ENCODE measurements at regions not wholly inside any gene's neighbourhood (a gene's known extent, or its start where the extent isn't known, plus 50 kb on each side); places are given as distances from the start of the nearest gene placed in this dataset.
"Not testable (repeated sequence)": the region's sequence is repeated elsewhere in the genome, so short reads cannot be mapped to it uniquely, and the experiment has no call there.

DNA sequence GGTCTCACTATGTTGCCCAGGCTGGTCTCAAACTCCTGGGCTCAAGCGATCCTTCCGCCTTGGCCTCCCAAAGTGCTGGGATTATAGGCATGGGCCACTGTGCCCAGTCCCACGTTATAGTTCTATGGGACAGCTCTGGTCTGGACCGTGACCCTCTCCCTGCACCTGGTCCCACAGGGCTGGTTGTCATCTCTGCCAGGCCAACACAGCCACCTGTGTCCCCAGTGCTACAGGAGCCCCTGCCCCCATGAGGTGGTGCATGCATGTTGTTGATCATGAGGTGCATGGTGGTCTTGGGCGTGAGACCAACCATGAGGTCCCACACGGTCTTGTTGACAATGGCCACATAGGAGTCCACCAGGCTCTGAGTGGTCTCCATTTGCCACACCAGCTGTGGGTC lies 51.0 kb upstream of the UBE2Q2 start:
- not testable (repeated sequence) for DNase-seq, H3K4me1 Mint-ChIP-seq, ATAC-seq, H3K9me3 Mint-ChIP-seq, H3K4me3 Mint-ChIP-seq, H3K27ac Mint-ChIP-seq
- H3K27me3 Mint-ChIP-seq = peaks cover 36% of the 10 kb centered on the region

DNA sequence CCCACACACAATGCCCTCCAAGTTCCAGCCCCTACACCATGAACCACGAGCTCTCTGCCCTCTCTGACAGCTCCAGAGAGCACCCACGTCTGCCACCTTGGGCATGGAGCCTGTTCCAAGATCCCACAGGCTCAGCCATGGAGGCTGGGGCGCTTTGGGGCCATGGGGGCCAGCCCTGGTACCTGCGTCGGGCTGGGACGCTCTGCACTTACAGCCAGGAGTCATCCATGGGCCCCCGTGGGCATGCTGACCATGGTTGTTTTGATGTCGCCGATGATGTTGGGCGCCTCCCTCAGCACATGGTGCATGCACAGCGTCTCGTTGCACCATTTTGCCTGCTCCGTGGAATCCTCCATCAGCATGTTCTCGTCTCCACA lies 51.9 kb upstream of the UBE2Q2 start:
- Mint-ChIP-seq H3K4me1 (no peaks in the 10 kb centered on the region), H3K4me3 (no peak overlapping the region), H3K9me3 (no peaks in the 10 kb centered on the region), H3K27ac (no peak overlapping the region), H3K27me3 (peaks cover 31% of the 10 kb centered on the region)
- DNase-seq (no peak), ATAC-seq (no peak)

DNA sequence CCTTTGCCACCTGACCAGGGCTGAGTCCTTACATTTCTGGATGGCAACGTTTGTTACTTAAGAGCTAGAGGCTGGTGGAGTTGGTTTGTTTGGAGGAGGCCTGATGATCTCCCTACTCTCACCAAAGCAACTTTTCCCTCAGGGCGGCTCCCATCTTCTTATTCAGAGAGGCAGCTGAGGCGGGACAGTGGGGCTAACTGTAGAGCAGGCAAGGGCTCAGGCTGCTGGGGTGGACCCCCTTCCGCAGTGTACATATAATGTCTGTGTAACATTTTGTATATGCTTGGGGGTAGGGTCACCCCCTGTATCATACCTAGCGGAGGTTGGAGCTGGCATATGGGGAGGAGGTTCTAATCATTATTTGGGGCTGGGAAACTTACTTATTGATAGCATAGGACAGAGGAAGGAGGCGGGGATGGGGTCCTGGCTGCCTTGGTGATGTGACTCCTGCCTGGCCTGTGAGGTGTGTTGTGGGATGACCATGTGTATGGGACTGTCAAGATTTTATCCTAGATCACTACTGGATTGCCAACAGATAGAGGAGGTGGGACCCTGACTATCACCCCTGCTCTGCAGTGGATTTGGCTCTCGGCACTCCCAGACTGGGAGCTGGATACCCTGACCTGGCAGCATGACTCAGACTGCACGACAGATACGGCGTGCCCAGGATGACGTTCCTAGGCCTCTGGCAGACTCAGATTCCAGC lies 52.5 kb upstream of the UBE2Q2 start:
- Mint-ChIP-seq H3K4me3 (no peak overlapping the region), H3K27me3 (peaks cover 37% of the 10 kb centered on the region)
- no peak for DNase-seq

DNA sequence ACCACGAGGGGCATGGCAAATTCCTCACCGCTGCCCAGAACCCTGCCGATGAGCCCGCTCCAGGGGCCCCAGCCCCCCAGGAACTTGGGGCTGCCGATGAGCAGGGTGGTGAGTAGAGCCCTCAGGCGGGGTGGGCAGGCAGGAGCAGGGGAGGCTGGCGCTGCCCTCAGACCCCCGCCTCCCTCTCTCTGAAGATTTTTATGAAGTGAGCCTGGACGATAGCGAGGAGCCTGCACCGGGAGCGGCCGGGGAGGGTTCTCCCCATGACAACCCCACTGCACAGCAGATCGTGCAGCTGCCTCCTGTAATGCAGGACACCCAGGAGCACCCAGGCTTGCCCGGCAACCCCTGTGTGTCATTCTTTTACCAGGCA lies 56.7 kb upstream of the UBE2Q2 start:
- no peak overlapping the region for H3K27ac Mint-ChIP-seq
- DNase-seq (no peak), ATAC-seq (no peak)
- H3K4me1 Mint-ChIP-seq = no peaks in the 10 kb centered on the region
- H3K27me3 Mint-ChIP-seq = peaks cover 29% of the 10 kb centered on the region
- H3K9me3 Mint-ChIP-seq = no peaks in the 10 kb centered on the region
- no peak overlapping the region for H3K4me3 Mint-ChIP-seq

More for the DNA sequence above, 52.5 kb upstream of the UBE2Q2 start:
- Mint-ChIP-seq H3K4me1 (no peaks in the 10 kb centered on the region), H3K9me3 (no peaks in the 10 kb centered on the region), H3K27ac (no peak overlapping the region)
- no peak for ATAC-seq

DNA sequence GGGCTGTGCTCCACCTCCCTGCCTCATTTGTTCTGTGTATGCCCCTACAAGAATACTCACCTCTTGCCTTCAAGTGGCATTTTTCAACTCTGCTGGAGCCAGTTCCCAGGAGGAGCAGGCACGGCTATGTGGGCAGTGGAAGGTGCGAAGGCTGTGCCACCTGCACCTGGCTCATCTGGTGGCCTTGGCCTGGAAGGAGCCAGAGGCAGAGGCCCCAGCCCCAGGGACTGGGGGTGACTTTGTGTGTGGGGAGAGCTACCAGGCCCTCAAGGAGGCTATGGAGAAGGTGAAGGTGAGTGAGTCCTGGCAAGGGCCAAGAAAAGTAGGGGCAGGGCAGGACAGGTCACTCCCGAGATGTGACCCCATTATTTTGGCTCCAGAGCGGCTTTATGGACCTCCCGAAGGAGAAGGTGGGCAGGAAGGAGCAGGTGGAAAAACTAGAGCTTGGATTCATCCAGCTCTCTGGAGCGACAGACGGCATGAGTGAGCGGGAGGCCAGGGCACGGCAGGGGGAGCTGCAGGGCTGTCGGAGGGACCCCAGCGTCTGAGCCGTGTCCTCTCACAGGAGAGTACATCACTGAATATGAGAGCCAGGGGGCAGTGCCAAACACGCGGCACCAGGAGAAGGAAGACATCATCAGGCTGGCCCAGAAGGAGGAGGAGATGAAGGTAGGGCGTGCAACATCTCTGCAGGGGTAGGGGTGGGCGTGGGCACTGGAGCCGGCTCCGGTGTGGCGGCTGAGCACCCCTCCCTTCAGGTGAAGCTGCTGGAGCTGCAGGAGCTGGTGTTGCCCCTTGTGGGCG lies 57.3 kb upstream of the UBE2Q2 start:
- H3K4me1 Mint-ChIP-seq = no peaks in the 10 kb centered on the region
- peaks cover 33% of the 10 kb centered on the region for H3K27me3 Mint-ChIP-seq
- H3K4me3 Mint-ChIP-seq = no peak overlapping the region
- H3K27ac Mint-ChIP-seq = no peak overlapping the region
- no peaks in the 10 kb centered on the region for H3K9me3 Mint-ChIP-seq
- no peak for ATAC-seq
- no peak for DNase-seq

DNA sequence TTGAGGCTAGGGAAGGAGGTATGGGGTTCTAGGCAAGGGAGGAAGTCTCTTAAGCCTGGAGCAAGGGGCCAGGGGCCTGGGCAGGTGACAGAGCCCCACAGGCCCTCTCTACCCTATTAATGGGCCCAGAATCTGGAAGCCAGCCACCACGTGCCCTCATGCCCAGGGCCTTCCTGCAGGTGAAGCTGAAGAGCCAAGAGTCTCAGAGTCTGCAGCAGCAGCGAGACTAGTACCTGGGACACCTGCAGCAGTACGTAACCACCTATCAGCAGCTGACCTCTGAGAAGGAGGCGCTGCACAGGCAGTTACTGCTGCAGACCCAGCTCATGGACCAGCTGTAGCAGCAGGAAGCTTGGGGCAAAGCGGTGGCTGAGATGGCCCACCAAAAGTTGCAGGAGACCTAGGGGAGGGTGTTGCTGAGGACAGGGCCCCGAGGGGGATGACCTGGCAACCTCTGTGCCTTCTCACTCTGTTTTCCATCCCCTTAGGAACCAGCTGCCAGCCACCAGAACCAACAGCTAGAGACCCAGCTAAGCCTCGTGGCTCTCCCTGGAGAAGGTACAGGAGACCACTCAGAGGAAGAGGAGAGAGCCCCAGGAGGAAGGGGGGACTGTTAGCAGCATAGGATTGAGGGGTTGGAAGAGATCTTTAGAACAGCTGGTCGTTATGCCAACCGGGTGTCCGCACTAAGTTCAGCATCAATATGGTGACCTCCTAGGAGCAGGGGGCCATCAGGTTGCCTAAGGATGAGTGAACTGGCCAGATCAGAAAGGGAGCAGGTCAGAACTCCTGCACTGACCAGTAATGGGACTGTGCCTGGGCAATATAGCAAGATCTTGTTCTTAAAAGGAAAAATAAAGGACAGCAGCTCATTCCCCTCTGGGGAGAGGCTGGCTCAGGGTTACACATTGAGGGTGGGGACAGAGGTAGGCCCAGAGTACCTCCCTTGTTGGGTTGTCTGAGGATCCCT lies 58.5 kb upstream of the UBE2Q2 start:
- not testable (repeated sequence) for H3K27ac Mint-ChIP-seq, H3K9me3 Mint-ChIP-seq, H3K4me3 Mint-ChIP-seq, H3K4me1 Mint-ChIP-seq, DNase-seq, ATAC-seq
- peaks cover 39% of the 10 kb centered on the region for H3K27me3 Mint-ChIP-seq

DNA sequence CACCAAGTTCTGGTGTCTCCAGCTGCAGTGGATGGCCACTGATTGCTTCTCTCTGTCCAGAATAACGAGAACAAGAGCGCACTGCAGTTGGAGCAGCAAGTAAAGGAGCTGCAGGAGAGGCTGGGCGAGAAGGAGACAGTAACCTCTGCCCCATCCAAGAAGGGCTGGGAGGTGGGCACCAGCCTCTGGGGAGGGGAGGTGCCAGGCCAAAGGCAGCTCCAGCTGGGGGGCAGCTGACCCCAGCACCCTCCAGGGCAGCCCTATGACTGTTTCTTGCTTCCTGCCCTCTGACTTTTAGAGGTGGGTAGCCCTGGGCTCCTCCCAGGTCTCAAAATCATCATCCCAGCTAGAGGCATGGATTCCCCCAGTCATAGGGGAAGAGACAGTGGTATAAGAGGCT lies 59.7 kb upstream of the UBE2Q2 start:
- ATAC-seq, DNase-seq, H3K4me3 Mint-ChIP-seq, H3K9me3 Mint-ChIP-seq, H3K27ac Mint-ChIP-seq, H3K4me1 Mint-ChIP-seq: not testable (repeated sequence)
- peaks cover 48% of the 10 kb centered on the region for H3K27me3 Mint-ChIP-seq

DNA sequence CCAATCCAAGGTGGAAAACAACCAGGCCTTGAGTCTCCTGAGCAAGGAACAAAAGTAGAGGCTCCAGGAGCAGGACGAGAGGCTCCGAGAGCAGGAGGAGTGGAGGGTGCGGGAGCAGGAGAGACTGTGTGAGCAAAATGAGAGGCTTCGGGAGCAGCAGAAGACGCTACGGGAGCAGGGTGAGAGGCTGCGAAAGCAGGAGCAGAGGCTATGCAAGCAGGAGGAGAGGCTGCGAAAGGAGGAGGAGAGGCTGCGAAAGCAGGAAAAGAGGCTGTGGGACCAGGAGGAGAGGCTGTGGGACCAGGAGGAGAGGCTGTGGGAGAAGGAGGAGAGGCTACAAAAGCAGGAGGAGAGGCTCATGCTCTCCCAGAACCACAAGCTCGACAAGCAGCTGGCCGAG lies 60.3 kb upstream of the UBE2Q2 start:
- H3K4me1 Mint-ChIP-seq = no peaks in the 10 kb centered on the region
- no peak for DNase-seq
- H3K27me3 Mint-ChIP-seq = peaks cover 48% of the 10 kb centered on the region
- no peaks in the 10 kb centered on the region for H3K9me3 Mint-ChIP-seq
- H3K4me3 Mint-ChIP-seq = no peak overlapping the region
- H3K27ac Mint-ChIP-seq = peak overlapping the region; percentile 55 to 85
- ATAC-seq = no peak

DNA sequence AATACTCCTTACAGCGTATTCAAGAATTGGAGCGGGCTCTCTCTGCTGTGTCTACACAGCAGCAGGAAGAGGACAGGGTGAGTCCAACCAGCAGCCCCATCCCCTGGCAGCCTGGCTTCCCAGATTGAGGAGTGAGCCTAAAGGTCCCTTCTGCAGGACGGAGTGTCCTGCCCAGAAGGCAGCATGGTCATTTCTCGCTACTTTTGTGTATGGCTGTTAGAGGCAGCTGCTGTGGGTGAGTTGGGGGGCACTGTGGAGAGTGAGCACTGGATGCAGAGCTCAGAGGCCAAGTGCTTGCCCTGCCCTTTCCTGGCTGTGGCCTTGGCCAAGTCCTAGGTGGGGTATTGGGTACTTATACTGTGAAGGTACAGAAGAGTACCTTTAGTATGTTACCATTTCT lies 62.3 kb upstream of the UBE2Q2 start:
- not testable (repeated sequence) for H3K9me3 Mint-ChIP-seq, ATAC-seq, H3K4me3 Mint-ChIP-seq, H3K27ac Mint-ChIP-seq, DNase-seq
- Mint-ChIP-seq H3K27me3 (peaks cover 41% of the 10 kb centered on the region), H3K4me1 (peaks cover 14% of the 10 kb centered on the region)

DNA sequence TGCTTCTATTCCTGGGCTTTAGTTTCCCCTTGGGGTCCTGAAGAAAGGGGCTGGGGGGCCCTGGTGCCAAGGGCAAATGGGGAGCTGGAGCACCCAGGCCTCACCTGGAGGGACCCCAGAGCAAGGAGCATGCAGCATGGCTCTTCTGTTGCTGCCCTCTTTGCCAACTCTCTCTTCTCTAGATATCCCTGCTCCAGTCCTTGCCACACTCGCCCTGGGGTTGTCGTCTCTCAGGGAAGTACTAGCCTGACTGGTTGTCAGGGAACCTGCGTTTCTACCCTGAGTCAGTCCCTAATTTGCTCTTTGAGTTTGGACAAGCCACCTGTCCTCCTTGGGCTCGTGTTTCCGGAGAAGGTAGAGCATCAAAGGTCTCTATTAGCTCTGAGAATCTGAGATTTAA lies 63.7 kb upstream of the UBE2Q2 start:
- ATAC-seq (no peak), DNase-seq (no peak)
- Mint-ChIP-seq H3K9me3 (no peaks in the 10 kb centered on the region), H3K4me1 (peaks cover 19% of the 10 kb centered on the region), H3K27me3 (peaks cover 37% of the 10 kb centered on the region), H3K4me3 (no peak overlapping the region), H3K27ac (no peak overlapping the region)

DNA sequence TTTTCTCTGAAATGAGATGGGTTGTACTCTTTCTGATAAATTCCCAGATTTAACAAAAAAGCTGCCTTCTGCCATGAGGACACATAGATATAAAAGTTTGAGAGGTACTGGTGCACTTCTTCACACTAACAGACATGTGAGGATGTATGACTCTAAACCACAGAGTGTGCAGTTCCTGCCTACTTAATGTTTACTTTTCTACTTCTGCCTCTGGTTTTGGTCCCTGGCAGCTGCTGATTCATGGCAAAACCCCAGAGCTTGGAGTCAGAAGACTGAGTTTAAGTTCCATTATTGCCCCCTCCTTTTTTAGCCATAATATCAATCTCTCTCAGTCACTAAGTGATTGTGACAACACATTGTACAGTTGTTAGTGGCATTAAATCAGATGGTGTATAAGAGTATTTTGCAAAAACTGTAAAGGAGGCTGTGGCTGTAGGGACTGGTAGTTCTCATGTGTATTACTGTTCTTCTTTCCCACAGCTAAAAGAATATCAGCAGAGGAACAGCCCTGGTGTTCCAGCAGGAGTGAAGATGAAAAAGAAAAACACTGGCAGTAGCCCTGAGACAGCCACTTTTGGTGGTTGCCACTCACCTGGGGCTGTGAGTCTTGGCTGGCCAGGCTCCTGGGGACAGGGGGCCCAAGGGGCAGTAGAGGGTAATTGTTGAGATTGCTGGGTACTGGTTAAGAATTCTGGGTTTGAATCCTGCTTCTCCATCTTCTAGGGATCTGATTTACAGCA lies 64.4 kb upstream of the CSPG4 start:
- peaks cover 19% of the 10 kb centered on the region for H3K4me1 Mint-ChIP-seq

DNA sequence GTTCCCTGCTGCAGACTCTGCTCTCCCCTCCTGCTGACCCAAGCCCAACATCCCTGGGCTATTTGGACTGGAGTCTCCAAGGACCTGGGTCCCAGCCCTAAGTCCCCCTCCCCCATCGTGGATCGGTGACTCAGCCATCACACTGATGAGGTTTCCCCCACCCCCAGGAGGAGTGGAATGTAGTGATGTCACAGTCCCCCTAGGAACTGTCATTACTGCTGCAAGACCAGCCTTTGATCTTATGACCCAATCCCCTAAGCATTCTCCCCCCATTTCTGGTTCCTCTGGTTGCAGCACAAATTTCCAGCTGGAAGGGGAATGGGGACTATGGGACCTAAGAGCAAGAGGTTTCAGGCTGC lies 63.4 kb upstream of the CSPG4 start:
- H3K4me3 Mint-ChIP-seq = no peak overlapping the region
- H3K27me3 Mint-ChIP-seq = peaks cover 16% of the 10 kb centered on the region
- no peak for DNase-seq
- ATAC-seq = no peak
- no peaks in the 10 kb centered on the region for H3K9me3 Mint-ChIP-seq
- peak overlapping the region in 1 of 2 donors; percentile 64 for H3K27ac Mint-ChIP-seq
- peaks cover 19% of the 10 kb centered on the region for H3K4me1 Mint-ChIP-seq

More for the DNA sequence above, 64.4 kb upstream of the CSPG4 start:
- H3K4me3 Mint-ChIP-seq, H3K27ac Mint-ChIP-seq, ATAC-seq, H3K9me3 Mint-ChIP-seq, DNase-seq: not testable (repeated sequence)
- peaks cover 23% of the 10 kb centered on the region for H3K27me3 Mint-ChIP-seq

DNA sequence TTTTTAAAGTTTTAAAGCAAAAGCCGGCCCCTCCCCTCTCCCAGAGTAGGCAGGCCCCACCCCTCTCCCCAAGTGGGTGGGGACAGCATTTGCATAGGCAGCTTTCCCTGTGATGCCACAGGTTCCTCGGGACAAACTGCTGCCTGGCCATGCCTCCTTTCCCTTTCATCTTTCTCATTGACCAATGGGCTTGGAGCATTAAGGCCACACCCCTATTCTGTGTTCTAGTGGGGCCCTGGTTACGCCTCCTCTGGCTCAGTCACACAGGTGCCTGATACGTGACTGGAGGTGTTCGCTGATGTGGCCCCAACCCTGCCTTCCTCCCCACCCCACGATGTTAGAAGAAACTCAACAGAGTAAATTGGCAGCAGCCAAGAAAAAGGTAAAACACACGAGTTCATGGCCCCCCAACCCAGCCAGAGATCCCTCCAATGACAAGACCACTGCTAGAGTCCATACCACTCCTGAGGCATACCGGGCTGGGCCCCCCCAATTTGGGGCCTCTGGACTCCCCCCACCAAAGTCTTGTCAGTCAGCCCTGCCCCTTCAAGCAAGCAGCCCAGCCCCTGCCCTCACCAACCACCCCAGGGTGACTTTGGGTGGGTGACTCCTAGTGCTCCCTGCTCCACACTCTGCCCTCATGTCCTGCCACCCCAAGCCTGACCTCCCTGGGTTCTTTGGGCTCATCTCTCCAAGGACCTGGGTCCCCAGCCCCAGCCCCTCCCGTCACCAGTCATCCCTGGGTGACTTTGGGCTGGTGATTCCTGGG lies 62.8 kb upstream of the CSPG4 start:
- H3K27ac Mint-ChIP-seq = no peak overlapping the region
- H3K4me3 Mint-ChIP-seq = no peak overlapping the region

DNA sequence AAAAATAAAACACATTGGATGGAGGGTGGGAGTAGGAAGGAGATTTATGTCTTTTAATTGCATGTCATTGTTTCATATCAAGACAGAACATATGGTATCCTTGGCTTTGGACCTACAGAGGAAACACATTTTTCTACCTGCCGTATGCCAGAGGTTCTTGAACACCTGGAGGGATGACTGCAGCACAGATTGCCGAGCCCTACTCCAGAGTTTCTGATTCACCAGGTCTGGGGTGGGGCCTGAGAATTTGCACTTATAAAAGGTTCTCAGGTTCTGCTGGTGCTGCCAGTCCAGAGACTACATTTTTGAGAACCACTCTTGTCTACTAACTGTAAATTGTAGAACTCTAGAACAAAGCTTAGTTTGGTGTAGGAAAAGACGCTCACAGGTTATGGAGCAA lies 61.3 kb upstream of the CSPG4 start:
- not testable (repeated sequence) for H3K9me3 Mint-ChIP-seq, DNase-seq, H3K27me3 Mint-ChIP-seq, H3K27ac Mint-ChIP-seq, ATAC-seq, H3K4me3 Mint-ChIP-seq
- H3K4me1 Mint-ChIP-seq = peaks cover 19% of the 10 kb centered on the region

More for the DNA sequence above, 62.8 kb upstream of the CSPG4 start:
- ATAC-seq (no peak), DNase-seq (no peak)
- H3K9me3 Mint-ChIP-seq = no peaks in the 10 kb centered on the region
- H3K4me1 Mint-ChIP-seq = peaks cover 19% of the 10 kb centered on the region
- H3K27me3 Mint-ChIP-seq = peaks cover 13% of the 10 kb centered on the region

Data from stimulated activated naive CD8-positive, alpha-beta T cell treated with anti-CD3 and anti-CD28 coated beads, Interleukin-15, amount 100 ng/mL, for 72 hours (primary cell).